A549 (cell line): ENCODE measurements at regions not wholly inside any gene's neighbourhood (a gene's known extent, or its start where the extent isn't known, plus 50 kb on each side); places are given as distances from the start of the nearest gene placed in this dataset.

Experiments used
- ATAC-seq, 2 experiments: fragments of 200-7000 bp in 1 of 2; fragments of >200 bp in 1 of 2; cut with Nextera tagmentation in 1 of 2; cut with Tn5 transposase in 1 of 2; 3 replicates each; pipeline versions ENCODE4 v1.8.0 to v1.9.1; 2018 to 2020; ENCODE audit warnings: mild to moderate bottlenecking in 1 of 2, moderate library complexity in 1 of 2
- CTCF ChIA-PET: fragments of 300-600 bp; sonication (Branson Sonifier 250); formaldehyde crosslinking; extraction: SDS; loops from one replicate; lab custom pipeline; 2021; ENCODE audit warnings: antibody characterized with exemption, inconsistent platforms; lab: Yijun Ruan, JAX
- POLR2A ChIA-PET: fragments of 350-600 bp; formaldehyde crosslinking; extraction: SDS; loops from one replicate; lab custom pipeline; 2021; ENCODE audit warnings: antibody characterized with exemption, inconsistent platforms; lab: Yijun Ruan, JAX
- DNase-seq, 2 experiments: peaks; one replicate each; pipeline versions ENCODE4 v3.0.0 to v3.0.0-alpha.2; 2011 to 2016; ENCODE audit warnings: low read depth in 1 of 2, low spot score in 1 of 2
- FAIRE-seq: peaks from 2 replicates; lab custom pipeline; 2011; peaks lifted over from hg19 to GRCh38; lab: Jason Lieb, UNC
- H3K27ac ChIP-seq, 2 experiments: fragments of >200 bp; sonication (Bioruptor Twin); formaldehyde crosslinking; 3 replicates each; pipeline ENCODE4 v1.5.1; 2016 to 2017
- H3K4me1 ChIP-seq: fragments of >200 bp; sonication (Bioruptor Twin); formaldehyde crosslinking; 3 replicates; pipeline ENCODE4 v1.6.1; 2016
- H3K4me2 ChIP-seq: fragments of >200 bp; sonication (Bioruptor Twin); formaldehyde crosslinking; 3 replicates; pipeline ENCODE4 v1.6.1; 2016
- H3K4me3 ChIP-seq: fragments of >200 bp; sonication (Bioruptor Twin); formaldehyde crosslinking; 3 replicates; pipeline ENCODE4 v1.5.1; 2016
- H3K9me3 ChIP-seq: fragments of >200 bp; sonication (Bioruptor Twin); formaldehyde crosslinking; 3 replicates; pipeline ENCODE4 v1.6.1; 2016
- CBX2 ChIP-seq: fragments of 200-600 bp; sonication (generic); IDR thresholded peaks from 2 replicates; pipeline ENCODE4 v1.6.1; 2016; ENCODE audit warnings: low read depth, mild to moderate bottlenecking, borderline replicate concordance
- CEBPB ChIP-seq, 2 experiments: fragments of >200 bp in 1 of 2; sonication (Bioruptor Twin) in 1 of 2; formaldehyde crosslinking in 1 of 2; IDR thresholded peaks; 2 replicates each; pipeline ENCODE4 v1.6.1; 2012 to 2016
- CHD2 ChIP-seq: fragments of 150-350 bp; IDR thresholded peaks from 2 replicates; pipeline ENCODE4 v1.6.1; 2014; ENCODE audit warnings: low read length; ENCODE audit not compliant: partially characterized antibody
- ESRRA ChIP-seq: fragments of 150-350 bp; IDR thresholded peaks from 2 replicates; pipeline ENCODE4 v1.6.1; 2014; ENCODE audit warnings: mild to moderate bottlenecking, low read length, borderline replicate concordance
- FOSB ChIP-seq: fragments of 250-450 bp; sonication (Bioruptor Pico); IDR thresholded peaks from 2 replicates; pipeline ENCODE4 v1.5.0; 2020; ENCODE audit warnings: mild to moderate bottlenecking, moderate library complexity
- FOXS1 ChIP-seq: fragments of 250-450 bp; sonication (Bioruptor Pico); IDR thresholded peaks from 2 replicates; pipeline ENCODE4 v1.5.0; 2020; ENCODE audit warnings: mild to moderate bottlenecking, moderate library complexity
- GATA3 ChIP-seq: IDR thresholded peaks from 2 replicates; pipeline ENCODE4 v1.6.1; 2012; ENCODE audit warnings: borderline replicate concordance
- HEYL ChIP-seq: fragments of 250-450 bp; sonication (Bioruptor Pico); IDR thresholded peaks from 2 replicates; pipeline ENCODE4 v1.8.0; 2021; ENCODE audit warnings: mild to moderate bottlenecking, moderate library complexity
- HMGXB4 ChIP-seq: fragments of 250-450 bp; sonication (Bioruptor Pico); IDR thresholded peaks from 2 replicates; pipeline ENCODE4 v1.5.0; 2021; ENCODE audit warnings: mild to moderate bottlenecking, moderate library complexity, borderline replicate concordance
- HOXB13 ChIP-seq: fragments of 250-450 bp; sonication (Bioruptor Pico); IDR thresholded peaks from 2 replicates; pipeline ENCODE4 v1.5.0; 2020; ENCODE audit warnings: low read depth, mild to moderate bottlenecking, moderate library complexity
- HOXB5 ChIP-seq: fragments of 250-450 bp; sonication (Bioruptor Pico); IDR thresholded peaks from 2 replicates; pipeline ENCODE4 v1.5.0; 2020; ENCODE audit warnings: mild to moderate bottlenecking, moderate library complexity
- KDM1A ChIP-seq: fragments of 200-600 bp; sonication (generic); IDR thresholded peaks from 2 replicates; pipeline ENCODE4 v1.6.1; 2016; ENCODE audit warnings: low read depth, mild to moderate bottlenecking
- MYC ChIP-seq: IDR thresholded peaks from 2 replicates; pipeline ENCODE4 v1.6.1; 2012; ENCODE audit warnings: mild to moderate bottlenecking, inconsistent platforms, low read length, improper control_type of control experiment, borderline replicate concordance
- NFE2L2 ChIP-seq: fragments of 150-350 bp; conservative IDR thresholded peaks from 2 replicates; pipeline ENCODE4 v1.6.1; 2014; ENCODE audit warnings: low read length
- NPAS2 ChIP-seq: fragments of 250-450 bp; sonication (Bioruptor Pico); IDR thresholded peaks from 2 replicates; pipeline ENCODE4 v1.8.0; 2022; ENCODE audit warnings: mild to moderate bottlenecking, moderate library complexity, borderline replicate concordance
- PBX3 ChIP-seq: IDR thresholded peaks from 2 replicates; pipeline ENCODE4 v1.6.1; 2012
- POLR2AphosphoS2 ChIP-seq: conservative IDR thresholded peaks from 2 replicates; pipeline ENCODE4 v1.6.1; 2012; ENCODE audit warnings: low read length, improper control_type of control experiment, inconsistent platforms
- RFX5 ChIP-seq: fragments of 450-650 bp; IDR thresholded peaks from 2 replicates; pipeline ENCODE4 v1.7.1; 2014; ENCODE audit warnings: antibody characterized with exemption, mild to moderate bottlenecking, moderate library complexity
- TFCP2L1 ChIP-seq: fragments of 250-450 bp; sonication (Bioruptor Pico); IDR thresholded peaks from 2 replicates; pipeline ENCODE4 v1.5.0; 2021; ENCODE audit warnings: mild to moderate bottlenecking
- ZC3H11A ChIP-seq: fragments of 450-650 bp; IDR thresholded peaks from 2 replicates; pipeline ENCODE4 v1.6.1; 2014; ENCODE audit warnings: antibody characterized with exemption, mild to moderate bottlenecking
- ZNF302 ChIP-seq: fragments of 250-450 bp; sonication (Bioruptor Pico); IDR thresholded peaks from 2 replicates; pipeline ENCODE4 v1.9.0; 2021; ENCODE audit warnings: inconsistent platforms, mild to moderate bottlenecking, moderate library complexity
- ZSCAN20 ChIP-seq: fragments of 250-450 bp; sonication (Bioruptor Pico); IDR thresholded peaks from 2 replicates; pipeline ENCODE4 v1.8.0; 2022; ENCODE audit warnings: mild to moderate bottlenecking, moderate library complexity
- WGBS: methylation state at CpG from one replicate; pipeline ENCODE4 v1.1.6; 2017; ENCODE audit errors: missing lambda C conversion rate; 5-methylcytosine and 5-hydroxymethylcytosine counted together

- FAIRE-seq (no peak), ATAC-seq (no peak; a peak in 1 of 6 replicates), DNase-seq (peak in 1 of 2 experiments; percentile 18)
- no peak overlapping the region for H3K4me2 ChIP-seq
- H3K4me3 ChIP-seq, result no peak overlapping the region
- 53% methylated on average over 7 of the region's 7 CpGs for WGBS
- TF ChIP-seq CEBPB (IDR thresholded peaks at IDR 0.05) (peak in 1 of 2 experiments; percentile 43; a peak in 1 of 4 replicates), FOXS1 (CRISPR knock-in tag) (no peak), HMGXB4 (CRISPR knock-in tag) (no peak), ZSCAN20 (CRISPR knock-in tag) (no peak), GATA3 (peak; percentile 55; the same call in 1 of the 2 replicates)
- H3K9me3 ChIP-seq, result no peaks in the 10 kb centered on the region
- ChIA-PET POLR2A (no interaction called here), CTCF (no interaction called here)
- H3K27ac ChIP-seq, result no peak overlapping the region
- no peaks in the 10 kb centered on the region; the same call in 2 of the 3 replicates for H3K4me1 ChIP-seq
Measured at GRCh38 chr12:42921741-42922504, 332.4 kb upstream of the PRICKLE1 start.

GRCh38 chr12:42919691-42920090 lies 330.1 kb upstream of the PRICKLE1 start:
- ATAC-seq (no peak), DNase-seq (no peak), FAIRE-seq (no peak)
- Histone ChIP-seq H3K4me3 (no peak overlapping the region), H3K4me1 (peaks cover 15% of the 10 kb centered on the region), H3K4me2 (no peak overlapping the region), H3K27ac (no peak overlapping the region), H3K9me3 (no peaks in the 10 kb centered on the region)
- 74% methylated on average over 1 of the region's 1 CpG for WGBS
- TF ChIP-seq KDM1A (no peak), CEBPB (IDR thresholded peaks at IDR 0.05) (no peak), POLR2AphosphoS2 (no peak), CHD2 (no peak), NPAS2 (CRISPR knock-in tag) (no peak), ZC3H11A (no peak), ZSCAN20 (CRISPR knock-in tag) (no peak), MYC (no peak), FOSB (CRISPR knock-in tag) (no peak), HOXB13 (no peak), HEYL (no peak), RFX5 (no peak), CBX2 (no peak), TFCP2L1 (no peak), FOXS1 (CRISPR knock-in tag) (no peak), HOXB5 (CRISPR knock-in tag) (no peak)
- POLR2A ChIA-PET, result no interaction called here
- CTCF ChIA-PET, result no interaction called here

- H3K4me3 ChIP-seq, result no peak overlapping the region
- H3K27ac ChIP-seq, result no peak overlapping the region
- ATAC-seq, result no peak
- ChIA-PET POLR2A (no interaction called here), CTCF (no interaction called here)
- WGBS, result 52% methylated on average over 3 of the region's 3 CpGs
- TF ChIP-seq TFCP2L1 (no peak), ESRRA (no peak), ZNF302 (CRISPR knock-in tag) (no peak), CEBPB (IDR thresholded peaks at IDR 0.05) (no peak), NPAS2 (CRISPR knock-in tag) (no peak), ZSCAN20 (CRISPR knock-in tag) (no peak), NFE2L2 (no peak), GATA3 (no peak), FOXS1 (CRISPR knock-in tag) (no peak), PBX3 (no peak)
- no peaks in the 10 kb centered on the region for H3K9me3 ChIP-seq
- peaks cover 15% of the 10 kb centered on the region for H3K4me1 ChIP-seq
- no peak overlapping the region for H3K4me2 ChIP-seq
- no peak for FAIRE-seq
- no peak for DNase-seq
Measured at GRCh38 chr12:42918443-42918842, 328.9 kb upstream of the PRICKLE1 start.
